ENCODE measurements at regions not wholly inside any gene's neighbourhood (a gene's known extent, or its start where the extent isn't known, plus 50 kb on each side); places are given as distances from the start of the nearest gene placed in this dataset.

GRCh38 chr3:64741341-64741740 is 53.5 kb upstream of the ADAMTS9 start:
- no peak overlapping the region for H3K4me3 Mint-ChIP-seq
- TF ChIP-seq, protein P1, sequence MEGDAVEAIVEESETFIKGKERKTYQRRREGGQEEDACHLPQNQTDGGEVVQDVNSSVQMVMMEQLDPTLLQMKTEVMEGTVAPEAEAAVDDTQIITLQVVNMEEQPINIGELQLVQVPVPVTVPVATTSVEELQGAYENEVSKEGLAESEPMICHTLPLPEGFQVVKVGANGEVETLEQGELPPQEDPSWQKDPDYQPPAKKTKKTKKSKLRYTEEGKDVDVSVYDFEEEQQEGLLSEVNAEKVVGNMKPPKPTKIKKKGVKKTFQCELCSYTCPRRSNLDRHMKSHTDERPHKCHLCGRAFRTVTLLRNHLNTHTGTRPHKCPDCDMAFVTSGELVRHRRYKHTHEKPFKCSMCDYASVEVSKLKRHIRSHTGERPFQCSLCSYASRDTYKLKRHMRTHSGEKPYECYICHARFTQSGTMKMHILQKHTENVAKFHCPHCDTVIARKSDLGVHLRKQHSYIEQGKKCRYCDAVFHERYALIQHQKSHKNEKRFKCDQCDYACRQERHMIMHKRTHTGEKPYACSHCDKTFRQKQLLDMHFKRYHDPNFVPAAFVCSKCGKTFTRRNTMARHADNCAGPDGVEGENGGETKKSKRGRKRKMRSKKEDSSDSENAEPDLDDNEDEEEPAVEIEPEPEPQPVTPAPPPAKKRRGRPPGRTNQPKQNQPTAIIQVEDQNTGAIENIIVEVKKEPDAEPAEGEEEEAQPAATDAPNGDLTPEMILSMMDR (conservative IDR thresholded peaks at IDR 0.05), result no peak
- DNase-seq (ENCODE audit: extremely low spot score, unreplicated experiment), result no peak
- H3K4me1 Mint-ChIP-seq (ENCODE audit: unreplicated experiment), result peaks cover 11% of the 10 kb centered on the region
- H3K9me3 Mint-ChIP-seq, result no peaks in the 10 kb centered on the region
- H3K27me3 Mint-ChIP-seq, result no peaks in the 10 kb centered on the region
- H3K36me3 Mint-ChIP-seq, result no peaks in the 10 kb centered on the region
- no peak overlapping the region for H3K27ac Mint-ChIP-seq

GRCh38 chr3:64739971-64740631 is 52.3 kb upstream of the ADAMTS9 start:
- Mint-ChIP-seq H3K4me1 (ENCODE audit: unreplicated experiment) (peaks cover 11% of the 10 kb centered on the region), H3K27ac (no peak overlapping the region), H3K4me3 (no peak overlapping the region), H3K9me3 (no peaks in the 10 kb centered on the region), H3K36me3 (no peaks in the 10 kb centered on the region), H3K27me3 (no peaks in the 10 kb centered on the region)
- no peak for DNase-seq (ENCODE audit: extremely low spot score, unreplicated experiment)
- TF ChIP-seq, protein P1 (conservative IDR thresholded peaks at IDR 0.05), result no peak
